GM18858 (cell line): ENCODE measurements at regions not wholly inside any gene's neighbourhood (a gene's known extent, or its start where the extent isn't known, plus 50 kb on each side); places are given as distances from the start of the nearest gene placed in this dataset.
A peak's percentile ranks its signal among the peaks of the same experiment; 100 is the strongest.
"Not testable (repeated sequence)": the region's sequence is repeated elsewhere in the genome, so short reads cannot be mapped to it uniquely, and the experiment has no call there.

Experiments used
- ATAC-seq: cut with Tn5 transposase; IDR thresholded peaks from one replicate; pipeline ENCODE4 v1.9.1; 2021; ENCODE audit not compliant: unreplicated experiment

DNA sequence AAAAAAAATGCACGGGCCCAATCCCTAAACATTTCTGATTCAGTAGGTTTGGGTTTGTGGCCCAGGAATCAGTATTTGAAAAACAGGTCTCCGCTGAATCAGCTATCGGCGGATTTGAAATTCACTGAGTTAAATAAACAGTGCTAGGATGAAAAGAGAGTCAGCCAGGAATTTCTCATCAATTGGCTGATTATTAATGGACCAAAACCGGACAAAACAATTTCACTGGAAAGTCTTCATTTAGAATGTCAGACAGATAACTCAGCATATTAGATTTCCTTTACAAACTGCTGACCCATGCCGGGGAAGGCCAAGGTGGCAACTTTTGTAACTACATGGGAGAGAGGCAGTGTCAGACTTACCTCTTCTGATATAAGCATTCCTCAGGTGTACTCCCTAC is 99.4 kb upstream of the LSM6 start:
- ATAC-seq, result no peak

GRCh38 chr4:146073517-146073916 is 102.0 kb upstream of the LSM6 start:
- ATAC-seq, result peak; percentile 73

GRCh38 chr4:146072376-146072775 is 103.1 kb upstream of the LSM6 start:
- ATAC-seq, result no peak

GRCh38 chr4:146071390-146071789 is 104.1 kb upstream of the LSM6 start:
- ATAC-seq, result no peak

DNA sequence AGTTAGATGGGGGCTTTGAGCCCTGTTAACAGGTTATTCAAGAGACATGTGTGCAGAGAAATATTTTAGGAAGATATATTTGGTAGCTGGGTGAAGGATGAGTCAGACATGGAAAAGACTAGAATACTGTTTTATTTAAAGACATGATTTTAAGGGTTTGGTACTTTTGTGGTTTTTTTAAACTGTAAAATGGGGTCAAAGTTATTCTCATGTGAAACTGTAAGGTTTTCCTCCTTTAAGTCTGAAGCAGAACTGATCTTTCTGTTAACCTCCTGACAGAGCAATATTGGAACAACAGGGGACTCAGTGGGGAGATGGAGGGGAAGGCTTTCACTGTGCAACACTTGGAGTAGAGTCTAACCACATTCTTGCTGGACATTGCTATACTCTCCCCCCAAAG is 112.4 kb upstream of the LSM6 start:
- ATAC-seq, result peak; percentile 33

- ATAC-seq, result no peak
Observed at GRCh38 chr4:146062340-146062739, 113.2 kb upstream of the LSM6 start.

- no peak for ATAC-seq
Observed at GRCh38 chr4:146061610-146062334, 113.7 kb upstream of the LSM6 start.

- ATAC-seq, result peak; percentile 83
Observed at GRCh38 chr4:146059865-146060264, 115.7 kb upstream of the LSM6 start.

GRCh38 chr4:146059151-146059550 is 116.4 kb upstream of the LSM6 start:
- ATAC-seq, result peak; percentile 17

- no peak for ATAC-seq
Observed at GRCh38 chr4:146058531-146058930, 117.0 kb upstream of the LSM6 start.

- no peak for ATAC-seq
Observed at GRCh38 chr4:146054676-146055075, 116.1 kb upstream of the ZNF827 start.

DNA sequence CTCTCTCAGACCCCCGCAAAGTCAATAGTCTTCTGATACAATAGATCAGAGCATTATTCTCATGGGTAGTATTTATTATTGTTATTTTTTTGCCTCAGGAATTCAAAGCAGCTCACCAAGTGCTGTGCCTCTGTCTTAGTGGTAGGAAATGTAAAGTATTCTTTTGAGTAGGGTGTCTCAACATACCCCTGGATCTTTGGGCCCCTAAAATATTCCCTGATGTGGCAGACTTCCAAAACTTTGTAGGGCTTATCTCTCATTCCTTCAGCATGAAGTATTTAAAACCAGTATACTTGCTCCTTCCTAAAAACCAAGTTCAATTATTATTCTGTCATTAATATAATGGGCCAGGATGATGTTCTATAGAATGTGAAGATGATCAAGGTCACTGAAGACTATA is 115.3 kb upstream of the ZNF827 start:
- no peak for ATAC-seq

DNA sequence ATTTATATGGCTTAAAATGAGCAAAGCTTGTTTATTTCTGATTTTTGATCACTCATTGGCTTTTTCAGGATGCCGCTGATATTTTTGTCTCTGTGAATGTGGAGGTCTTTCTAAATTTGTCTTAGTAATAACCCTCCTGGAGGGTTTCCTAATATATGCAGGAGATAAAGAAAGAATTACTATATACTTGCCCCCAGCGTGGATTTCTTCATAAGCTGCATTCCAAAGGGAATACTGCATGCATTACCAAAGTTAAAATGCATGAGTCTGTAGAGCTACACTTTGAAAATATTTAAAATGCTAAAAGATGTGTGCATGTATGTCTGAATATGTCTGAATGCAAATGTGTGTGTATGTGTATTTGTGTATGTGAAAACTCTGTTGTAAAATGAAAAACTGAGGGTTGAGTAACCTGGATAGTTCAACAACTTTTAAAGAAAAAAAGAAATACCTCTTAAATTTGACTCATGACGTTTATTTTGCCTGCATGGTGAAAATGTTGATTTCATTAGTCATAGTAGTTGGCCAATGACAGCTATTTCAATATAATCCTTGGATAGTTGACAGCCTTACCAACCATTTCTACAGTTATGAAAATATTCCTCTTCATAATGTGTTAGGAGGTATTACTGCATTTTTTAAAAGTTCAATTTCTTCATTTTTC is 113.2 kb upstream of the ZNF827 start:
- ATAC-seq, result no peak

DNA sequence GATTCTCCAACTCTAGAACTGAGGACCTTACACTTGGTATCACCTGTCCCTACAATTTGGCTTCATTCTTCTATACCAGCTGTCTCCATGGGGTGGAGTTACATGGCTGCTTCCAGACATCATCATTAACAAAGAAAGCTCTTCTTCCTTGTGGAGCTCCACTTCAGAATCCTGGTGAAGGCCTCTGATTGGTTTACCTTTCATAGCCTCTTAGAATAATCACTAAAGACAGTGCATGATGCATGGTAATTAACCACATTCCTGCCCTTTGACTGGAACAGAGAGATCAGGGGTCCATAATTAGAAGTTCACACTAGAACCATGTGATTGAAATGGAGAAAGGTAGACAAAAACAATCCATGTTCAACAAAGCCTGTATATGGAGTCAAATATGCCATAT is 112.6 kb upstream of the ZNF827 start:
- ATAC-seq, result no peak

- peak; percentile 86 for ATAC-seq
Observed at GRCh38 chr4:146049802-146050201, 111.2 kb upstream of the ZNF827 start.

DNA sequence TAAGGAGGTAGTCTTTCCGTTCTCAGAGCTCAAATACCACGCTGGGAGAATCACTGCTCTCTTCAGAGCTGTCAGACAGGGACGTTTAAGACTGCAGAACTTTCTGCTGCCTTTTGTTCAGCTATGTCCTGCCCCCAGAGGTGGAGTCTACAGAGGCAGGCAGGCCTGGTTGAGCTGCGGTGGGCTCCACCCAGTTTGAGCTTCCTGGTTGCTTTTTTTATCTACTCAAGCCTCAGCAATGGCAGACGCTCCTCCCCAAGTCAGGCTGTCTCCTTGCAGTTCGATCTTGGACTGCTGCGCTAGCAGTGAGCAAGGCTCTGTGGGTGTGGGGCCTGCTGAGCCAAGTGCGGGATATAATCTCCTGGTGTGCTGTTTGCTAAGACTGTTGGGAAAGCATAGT is 109.1 kb upstream of the ZNF827 start:
- ATAC-seq, result not testable (repeated sequence)

DNA sequence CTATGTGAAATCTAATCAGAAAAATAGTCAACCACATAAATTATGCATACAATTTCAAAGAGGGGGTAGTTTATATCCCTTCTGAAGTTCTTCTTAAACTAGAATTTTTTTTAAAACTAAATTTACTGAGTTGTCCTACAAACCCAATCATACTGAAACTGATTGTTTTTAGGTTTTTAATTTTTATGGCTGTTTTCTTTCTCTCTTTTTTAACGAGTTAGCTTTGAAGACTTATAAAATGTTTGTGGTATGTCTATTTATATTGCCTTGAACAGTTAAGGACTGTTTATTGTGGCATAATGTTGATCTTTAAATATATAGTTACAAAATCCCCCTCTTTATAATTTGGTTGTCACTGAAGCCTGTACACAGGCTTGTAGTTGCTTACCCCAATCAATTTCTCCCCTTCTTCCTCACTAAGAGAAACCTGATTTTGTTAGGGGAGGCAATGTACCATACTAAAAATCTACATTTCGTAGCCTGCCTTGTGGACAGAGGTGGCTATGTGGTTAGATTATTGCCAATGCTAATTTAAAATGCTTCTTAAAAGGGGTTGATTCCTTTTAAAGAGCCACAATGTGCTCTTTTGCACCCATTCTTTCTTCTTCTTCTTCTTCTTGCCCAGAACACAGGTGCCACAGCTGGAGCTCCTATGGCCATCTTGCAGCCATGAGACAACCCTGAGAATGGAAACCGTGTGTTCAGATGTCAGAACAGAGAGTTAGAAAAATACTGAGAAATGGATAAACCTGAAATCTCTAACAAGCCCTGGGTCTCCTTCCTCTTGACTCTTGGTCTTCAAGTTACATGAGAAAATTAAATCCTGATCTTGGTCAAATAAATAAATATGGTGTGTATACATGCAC is 102.7 kb upstream of the ZNF827 start:
- no peak for ATAC-seq

GRCh38 chr4:146040623-146041022 is 102.0 kb upstream of the ZNF827 start:
- ATAC-seq, result no peak

GRCh38 chr4:146033149-146033548 is 94.5 kb upstream of the ZNF827 start:
- no peak for ATAC-seq

- ATAC-seq, result no peak
Observed at GRCh38 chr4:146032234-146032860, 93.7 kb upstream of the ZNF827 start.

GRCh38 chr4:146029939-146030710 is 91.5 kb upstream of the ZNF827 start:
- ATAC-seq, result peak; percentile 66
